GM12872 (cell line): ENCODE measurements at regions not wholly inside any gene's neighbourhood (a gene's known extent, or its start where the extent isn't known, plus 50 kb on each side); places are given as distances from the start of the nearest gene placed in this dataset.

Experiments used
- TF ChIP-seq, protein P1 (sequence below): IDR thresholded peaks from 3 replicates; pipeline ENCODE4 v1.5.1; 2011; ENCODE audit warnings: low read depth, mild to moderate bottlenecking, low read length, moderate library complexity; ENCODE audit not compliant: insufficient read depth

DNA sequence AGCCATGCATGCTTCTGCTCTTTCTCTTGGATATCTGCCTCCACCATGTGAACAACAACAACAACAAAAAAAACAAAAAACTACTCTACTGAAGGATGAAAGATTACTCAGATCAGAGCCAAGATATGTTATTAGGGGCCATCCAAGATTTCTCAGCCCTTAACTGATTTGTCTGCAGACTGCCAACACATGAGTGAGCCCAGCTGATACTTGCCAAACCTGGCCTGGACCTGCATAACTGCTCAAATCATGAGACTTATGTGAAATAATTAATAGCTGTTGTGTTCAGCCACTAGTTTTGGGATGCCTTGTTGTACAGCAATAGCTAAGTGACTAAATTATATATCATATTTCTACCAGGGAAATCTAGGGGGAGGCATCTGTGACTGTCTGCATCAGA, 334.5 kb upstream of the SORCS1 start:
- TF ChIP-seq, protein P1, sequence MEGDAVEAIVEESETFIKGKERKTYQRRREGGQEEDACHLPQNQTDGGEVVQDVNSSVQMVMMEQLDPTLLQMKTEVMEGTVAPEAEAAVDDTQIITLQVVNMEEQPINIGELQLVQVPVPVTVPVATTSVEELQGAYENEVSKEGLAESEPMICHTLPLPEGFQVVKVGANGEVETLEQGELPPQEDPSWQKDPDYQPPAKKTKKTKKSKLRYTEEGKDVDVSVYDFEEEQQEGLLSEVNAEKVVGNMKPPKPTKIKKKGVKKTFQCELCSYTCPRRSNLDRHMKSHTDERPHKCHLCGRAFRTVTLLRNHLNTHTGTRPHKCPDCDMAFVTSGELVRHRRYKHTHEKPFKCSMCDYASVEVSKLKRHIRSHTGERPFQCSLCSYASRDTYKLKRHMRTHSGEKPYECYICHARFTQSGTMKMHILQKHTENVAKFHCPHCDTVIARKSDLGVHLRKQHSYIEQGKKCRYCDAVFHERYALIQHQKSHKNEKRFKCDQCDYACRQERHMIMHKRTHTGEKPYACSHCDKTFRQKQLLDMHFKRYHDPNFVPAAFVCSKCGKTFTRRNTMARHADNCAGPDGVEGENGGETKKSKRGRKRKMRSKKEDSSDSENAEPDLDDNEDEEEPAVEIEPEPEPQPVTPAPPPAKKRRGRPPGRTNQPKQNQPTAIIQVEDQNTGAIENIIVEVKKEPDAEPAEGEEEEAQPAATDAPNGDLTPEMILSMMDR, result no peak

DNA sequence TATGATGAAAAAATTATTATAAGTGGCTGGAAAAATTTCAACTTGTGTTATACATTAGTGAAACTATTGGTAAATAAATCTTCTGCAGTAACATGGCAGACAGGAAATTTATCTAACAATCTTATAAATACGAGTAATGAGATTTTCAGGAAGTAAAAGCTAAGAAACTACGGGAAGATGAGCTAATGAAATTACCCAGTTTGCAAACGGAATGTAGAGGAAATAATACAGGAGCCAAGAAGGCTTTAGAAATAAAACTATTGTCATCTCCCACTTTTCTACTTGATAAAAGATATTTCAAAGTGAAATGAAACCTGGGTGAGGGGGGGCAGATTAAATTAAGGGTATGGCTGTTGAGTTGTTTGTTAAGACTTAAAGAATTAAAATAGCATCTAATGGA, 332.5 kb upstream of the SORCS1 start:
- TF ChIP-seq, protein P1, result no peak

DNA sequence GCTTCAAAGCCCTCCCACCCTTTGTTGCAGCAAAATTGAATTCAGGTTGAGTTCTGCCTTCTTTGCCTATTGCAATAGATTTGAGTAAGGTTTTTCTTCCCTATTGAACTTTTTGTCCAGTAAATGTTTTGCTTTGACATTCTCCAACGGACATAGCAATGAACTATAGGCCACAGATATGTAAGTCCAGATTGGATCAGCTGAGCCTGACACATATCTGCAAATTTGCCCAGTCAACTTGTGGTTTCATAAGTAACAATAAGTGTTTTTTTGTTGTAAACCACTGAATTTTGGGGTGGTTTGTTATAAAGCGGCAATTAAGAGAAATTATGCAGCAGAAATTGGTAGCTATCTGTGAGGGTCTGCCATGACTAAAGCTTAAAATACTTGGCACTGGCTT, 332.1 kb upstream of the SORCS1 start:
- TF ChIP-seq, protein P1, result no peak

DNA sequence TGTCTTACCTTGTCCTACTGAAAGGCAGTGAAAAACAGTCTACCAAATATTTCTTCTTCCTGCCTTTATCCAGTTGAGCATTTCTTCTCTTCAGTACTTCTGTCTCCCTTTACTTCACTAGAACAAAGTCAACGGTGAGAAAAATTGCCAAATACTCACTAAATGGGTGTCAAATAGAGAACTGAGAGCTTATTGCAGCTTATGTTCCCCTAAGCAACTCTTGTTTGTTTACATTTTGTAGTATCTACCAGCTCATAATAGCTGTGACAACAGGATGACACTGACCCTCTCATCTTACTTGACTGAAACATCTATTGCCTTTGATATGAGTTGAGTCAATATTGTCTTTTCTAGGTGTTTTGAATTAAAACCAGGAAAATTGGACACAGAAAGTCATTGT, 327.9 kb upstream of the SORCS1 start:
- TF ChIP-seq, protein P1, result no peak

DNA sequence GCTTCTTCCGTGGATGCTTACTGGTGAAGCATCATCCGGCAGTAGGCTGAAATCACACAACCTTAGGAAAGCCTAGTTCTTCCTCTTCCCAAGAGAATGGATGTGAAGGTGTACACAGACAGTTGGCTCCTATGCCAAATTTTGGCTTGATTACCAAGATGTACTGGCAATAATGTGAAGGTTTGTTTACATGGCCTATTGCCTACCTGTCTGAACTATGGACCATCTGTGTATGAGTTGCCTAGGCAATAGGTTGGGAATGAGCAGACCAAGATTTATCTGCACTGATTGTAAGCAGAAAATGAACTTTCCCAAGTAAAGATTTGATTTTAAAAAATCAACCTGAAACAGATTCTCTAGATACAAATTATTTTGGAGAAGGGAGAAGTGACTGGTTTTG, 325.9 kb upstream of the SORCS1 start:
- TF ChIP-seq, protein P1, result no peak

DNA sequence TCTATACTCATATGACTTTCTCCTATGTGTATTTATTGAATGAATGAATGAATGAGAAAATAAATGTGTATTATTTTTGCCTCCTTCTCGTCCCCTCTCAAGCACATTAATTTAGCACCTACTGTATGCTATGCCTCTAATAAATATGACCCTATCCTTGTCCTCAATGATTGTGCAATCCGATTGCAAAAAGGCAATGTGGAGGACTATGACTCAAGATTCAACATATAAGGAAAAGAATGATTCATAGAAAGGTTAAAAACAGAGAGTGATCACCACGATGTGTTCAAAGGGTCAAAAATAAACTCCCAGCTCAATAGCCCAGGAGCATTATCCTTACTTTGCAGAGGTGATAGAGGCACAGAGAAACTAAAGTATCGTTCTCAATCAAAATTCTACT, 322.8 kb upstream of the SORCS1 start:
- TF ChIP-seq, protein P1, result no peak

DNA sequence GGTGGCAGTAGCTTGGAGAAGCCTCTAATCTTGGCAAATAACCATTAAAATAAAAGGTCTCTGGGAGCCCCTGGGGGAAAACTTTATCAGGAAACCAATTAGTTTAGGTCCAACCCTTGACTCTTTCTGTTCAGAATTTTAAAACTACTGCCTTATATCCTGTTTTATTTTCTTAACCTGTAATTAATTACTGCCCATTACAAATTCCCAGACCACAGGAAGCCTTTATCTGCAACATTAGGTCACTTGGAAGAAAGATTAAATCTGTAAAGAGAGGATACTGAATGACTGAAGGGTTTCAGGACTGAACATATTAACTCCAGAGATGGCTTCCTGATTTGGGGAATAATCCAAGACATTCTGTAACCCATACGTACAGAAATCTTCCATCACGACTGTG, 320.5 kb upstream of the SORCS1 start:
- TF ChIP-seq, protein P1, result no peak

DNA sequence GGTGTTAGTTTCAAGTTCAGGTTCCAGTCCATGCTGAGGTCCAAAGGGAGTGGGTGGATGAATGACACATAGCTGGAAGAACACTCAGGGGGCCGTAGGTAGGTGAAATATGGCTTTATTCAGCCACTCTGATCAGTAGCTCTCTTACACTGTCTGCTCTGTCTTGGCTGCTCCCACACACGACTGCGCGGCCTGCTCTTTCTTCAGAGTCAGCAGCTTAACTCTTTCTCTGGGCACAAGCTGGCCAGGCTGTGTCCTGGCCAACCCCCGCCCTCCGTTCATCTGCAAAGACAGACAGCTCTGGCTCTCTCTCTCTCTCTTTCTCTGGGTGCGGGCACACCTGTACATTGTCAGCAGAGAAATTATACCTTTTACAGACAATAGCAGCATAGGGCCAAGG, 317.4 kb upstream of the SORCS1 start:
- TF ChIP-seq, protein P1, result no peak
